Peyer's patch (tissue), 4 donors: ENCODE measurements at regions not wholly inside any gene's neighbourhood (a gene's known extent, or its start where the extent isn't known, plus 50 kb on each side); places are given as distances from the start of the nearest gene placed in this dataset.

Experiments used
- DNase-seq, 3 donors: peaks; one replicate each; pipeline ENCODE4 v3.0.0-alpha.2; 2017 to 2019
- H3K27ac ChIP-seq, 4 donors: fragments of 200-600 bp; sonication (generic); one replicate each; pipeline ENCODE4 v1.5.1; 2016 to 2019
- H3K27me3 ChIP-seq, 2 donors: fragments of 200-600 bp; sonication (generic); one replicate each; pipeline ENCODE4 v1.5.1; 2019
- H3K36me3 ChIP-seq, 3 donors: fragments of 200-600 bp; sonication (generic); one replicate each; pipeline ENCODE4 v1.5.1; 2016 to 2019
- H3K4me1 ChIP-seq, 4 donors: fragments of 200-600 bp; sonication (generic); one replicate each; pipeline ENCODE4 v1.5.1; 2016 to 2019
- H3K4me3 ChIP-seq, 4 donors: fragments of 200-600 bp; sonication (generic); 1 replicate in 3 of 4; 2 replicates in 1 of 4; pipeline ENCODE4 v1.5.1; 2016 to 2019; ENCODE audit warnings: mild to moderate bottlenecking in 1 of 4
- H3K9me3 ChIP-seq, 4 donors: fragments of 200-600 bp; sonication (generic); one replicate each; pipeline ENCODE4 v1.5.1; 2016 to 2019; ENCODE audit warnings: mild to moderate bottlenecking in 1 of 4
- CTCF ChIP-seq, 6 experiments: fragments of 450-650 bp in 4 of 6; fragments of 200-600 bp in 2 of 6; sonication (generic) in 1 of 6; IDR thresholded peaks; one replicate each; pipeline ENCODE4 v1.5.1; 2017 to 2019; ENCODE audit warnings: antibody characterized with exemption in 6 of 6, mild to moderate bottlenecking in 3 of 6, moderate library complexity in 1 of 6
- POLR2A ChIP-seq, 2 donors: fragments of 450-650 bp; IDR thresholded peaks; one replicate each; pipeline ENCODE4 v1.5.1; 2017; ENCODE audit warnings: antibody characterized with exemption in 2 of 2, mild to moderate bottlenecking in 2 of 2, moderate library complexity in 2 of 2

GRCh38 chr14:104335176-104335575 is 196.8 kb downstream of the KIF26A start:
- Histone ChIP-seq H3K4me1 (no peaks in the 10 kb centered on the region), H3K9me3 (peaks cover 0 to 3% (median 0%) of the 10 kb centered on the region in 4 donors), H3K4me3 (no peak overlapping the region), H3K36me3 (no peaks in the 10 kb centered on the region), H3K27ac (no peak overlapping the region), H3K27me3 (no peaks in the 10 kb centered on the region)
- no peak for TF ChIP-seq CTCF (IDR thresholded peaks at IDR 0.05)
- TF ChIP-seq POLR2A (IDR thresholded peaks at IDR 0.05): no peak
- no peak for DNase-seq

- Histone ChIP-seq H3K27me3 (no peaks in the 10 kb centered on the region), H3K27ac (no peak overlapping the region), H3K9me3 (no peaks in the 10 kb centered on the region), H3K36me3 (no peaks in the 10 kb centered on the region), H3K4me1 (no peaks in the 10 kb centered on the region), H3K4me3 (no peak overlapping the region)
- TF ChIP-seq POLR2A (IDR thresholded peaks at IDR 0.05): no peak
- no peak for TF ChIP-seq CTCF (IDR thresholded peaks at IDR 0.05)
- DNase-seq: no peak
Observed at GRCh38 chr14:104335611-104336010, 197.2 kb downstream of the KIF26A start.

GRCh38 chr14:104337351-104337750 is 199.0 kb downstream of the KIF26A start:
- peaks cover 0 to 5% (median 0%) of the 10 kb centered on the region in 4 donors for H3K9me3 ChIP-seq
- no peak overlapping the region for H3K4me3 ChIP-seq
- no peaks in the 10 kb centered on the region for H3K27me3 ChIP-seq
- DNase-seq: peak in 2 of 3 donors; percentile 48 to 50
- no peak overlapping the region for H3K27ac ChIP-seq
- H3K36me3 ChIP-seq: no peaks in the 10 kb centered on the region
- H3K4me1 ChIP-seq: peaks cover 0 to 2% (median 0%) of the 10 kb centered on the region in 4 donors
- TF ChIP-seq CTCF (IDR thresholded peaks at IDR 0.05): no peak
- TF ChIP-seq POLR2A (IDR thresholded peaks at IDR 0.05): no peak

- Histone ChIP-seq H3K4me1 (peaks cover 0 to 6% (median 0%) of the 10 kb centered on the region in 4 donors), H3K36me3 (no peaks in the 10 kb centered on the region), H3K9me3 (peaks cover 0 to 7% (median 0%) of the 10 kb centered on the region in 4 donors), H3K27me3 (no peaks in the 10 kb centered on the region), H3K4me3 (no peak overlapping the region), H3K27ac (no peak overlapping the region)
- DNase-seq: no peak
- TF ChIP-seq CTCF (IDR thresholded peaks at IDR 0.05) (no peak), POLR2A (IDR thresholded peaks at IDR 0.05) (no peak)
Observed at GRCh38 chr14:104339361-104339760, 201.0 kb downstream of the KIF26A start.

GRCh38 chr14:104339829-104340228 is 201.4 kb downstream of the KIF26A start:
- Histone ChIP-seq H3K27me3 (no peaks in the 10 kb centered on the region), H3K4me1 (peaks cover 0 to 6% (median 0%) of the 10 kb centered on the region in 4 donors), H3K27ac (no peak overlapping the region), H3K9me3 (peaks cover 0 to 7% (median 0%) of the 10 kb centered on the region in 4 donors), H3K4me3 (no peak overlapping the region), H3K36me3 (no peaks in the 10 kb centered on the region)
- no peak for TF ChIP-seq CTCF (IDR thresholded peaks at IDR 0.05)
- TF ChIP-seq POLR2A (IDR thresholded peaks at IDR 0.05): no peak
- no peak for DNase-seq
